H9 (cell line): ENCODE measurements at regions not wholly inside any gene's neighbourhood (a gene's known extent, or its start where the extent isn't known, plus 50 kb on each side); places are given as distances from the start of the nearest gene placed in this dataset.

Experiments used
- DNase-seq: peaks from one replicate; pipeline ENCODE4 v3.0.0-alpha.2; 2017
- H2AFZ ChIP-seq: one replicate; pipeline ENCODE4 v1.6.1; 2013; ENCODE audit warnings: mild to moderate bottlenecking, low read length, control low read depth, moderate library complexity
- H2AK5ac ChIP-seq: 2 replicates; pipeline ENCODE4 v1.6.1; 2013; ENCODE audit warnings: low read length, control low read depth, mixed read lengths; ENCODE audit not compliant: insufficient read length
- H2BK120ac ChIP-seq: one replicate; pipeline ENCODE4 v1.6.1; 2013; ENCODE audit warnings: low read depth, mild to moderate bottlenecking, low read length, control low read depth, inconsistent platforms; ENCODE audit not compliant: poor library complexity, severe bottlenecking
- H2BK12ac ChIP-seq: 2 replicates; pipeline ENCODE4 v1.6.1; 2013; ENCODE audit warnings: low read length, control low read depth, mixed read lengths, low read depth; ENCODE audit not compliant: insufficient read length
- H2BK15ac ChIP-seq: 2 replicates; pipeline ENCODE4 v1.6.1; 2013; ENCODE audit warnings: low read depth, low read length, control low read depth
- H2BK20ac ChIP-seq: one replicate; pipeline ENCODE4 v1.6.1; 2013; ENCODE audit warnings: low read depth, mild to moderate bottlenecking, low read length, control low read depth, inconsistent platforms; ENCODE audit not compliant: poor library complexity, severe bottlenecking
- H2BK5ac ChIP-seq: 2 replicates; pipeline ENCODE4 v1.6.1; 2013; ENCODE audit warnings: low read length, control low read depth, mixed read lengths; ENCODE audit not compliant: insufficient read length
- H3K14ac ChIP-seq: 2 replicates; pipeline ENCODE4 v1.6.1; 2013; ENCODE audit warnings: low read length, control low read depth; ENCODE audit not compliant: insufficient read depth
- H3K18ac ChIP-seq: 2 replicates; pipeline ENCODE4 v1.6.1; 2013; ENCODE audit warnings: low read depth, mild to moderate bottlenecking, mixed read lengths, low read length, control low read depth; ENCODE audit not compliant: insufficient read length
- H3K23ac ChIP-seq: 2 replicates; pipeline ENCODE4 v1.6.1; 2013; ENCODE audit warnings: low read length, control low read depth, mixed read lengths, low read depth; ENCODE audit not compliant: insufficient read length
- H3K23me2 ChIP-seq: 2 replicates; pipeline ENCODE4 v1.6.1; 2013; ENCODE audit warnings: low read depth, mild to moderate bottlenecking, mixed read lengths, low read length, control low read depth; ENCODE audit not compliant: insufficient read length, poor library complexity, severe bottlenecking
- H3K27ac ChIP-seq: 2 replicates; pipeline ENCODE4 v1.5.1; 2013; ENCODE audit warnings: low read length, control low read depth, mixed read lengths, low read depth; ENCODE audit not compliant: insufficient read length
- H3K27me3 ChIP-seq: 2 replicates; pipeline ENCODE4 v1.6.1; 2013; ENCODE audit warnings: low read length, control low read depth, inconsistent platforms; ENCODE audit not compliant: insufficient read depth
- H3K4ac ChIP-seq: 2 replicates; pipeline ENCODE4 v1.6.1; 2013; ENCODE audit warnings: low read depth, mild to moderate bottlenecking, control low read depth, inconsistent platforms, low read length, moderate library complexity
- H3K4me1 ChIP-seq: 2 replicates; pipeline ENCODE4 v1.6.1; 2013; ENCODE audit warnings: low read length, control low read depth, inconsistent platforms; ENCODE audit not compliant: insufficient read depth
- H3K4me2 ChIP-seq: 2 replicates; pipeline ENCODE4 v1.6.1; 2013; ENCODE audit warnings: low read length, control low read depth, mixed read lengths; ENCODE audit not compliant: insufficient read length, insufficient read depth
- H3K56ac ChIP-seq: 2 replicates; pipeline ENCODE4 v1.6.1; 2013; ENCODE audit warnings: low read depth, mild to moderate bottlenecking, mixed read lengths, low read length, control low read depth; ENCODE audit not compliant: insufficient read length
- H3K79me1 ChIP-seq: 2 replicates; pipeline ENCODE4 v1.6.1; 2013; ENCODE audit warnings: low read depth, mild to moderate bottlenecking, moderate library complexity, low read length, control low read depth, inconsistent platforms; ENCODE audit not compliant: insufficient read depth, poor library complexity, severe bottlenecking
- H3K79me2 ChIP-seq: 2 replicates; pipeline ENCODE4 v1.6.1; 2013; ENCODE audit warnings: low read length, control low read depth, inconsistent platforms; ENCODE audit not compliant: insufficient read depth
- H3K9ac ChIP-seq: 2 replicates; pipeline ENCODE4 v1.6.1; 2013; ENCODE audit warnings: low read length, control low read depth, mixed read lengths; ENCODE audit not compliant: insufficient read length; ENCODE audit errors: extremely low read depth
- H3K9me3 ChIP-seq: one replicate; pipeline ENCODE4 v1.6.1; 2013; ENCODE audit warnings: low read depth, low read length, inconsistent platforms; ENCODE audit not compliant: control insufficient read depth
- H3T11ph ChIP-seq: one replicate; pipeline ENCODE4 v1.6.1; 2013; ENCODE audit warnings: mild to moderate bottlenecking, low read length, control low read depth, inconsistent platforms
- H4K20me1 ChIP-seq: one replicate; pipeline ENCODE4 v1.6.1; 2013; ENCODE audit not compliant: control insufficient read depth, insufficient read length, insufficient read depth
- H4K5ac ChIP-seq: 2 replicates; pipeline ENCODE4 v1.6.1; 2013; ENCODE audit warnings: low read depth, mild to moderate bottlenecking, mixed read lengths, low read length, control low read depth; ENCODE audit not compliant: insufficient read length
- H4K8ac ChIP-seq: replicated peaks from 2 replicates; pipeline ENCODE4 v1.6.1; 2013; ENCODE audit warnings: low read length, control low read depth, mixed read lengths, low read depth; ENCODE audit not compliant: insufficient read length
- H4K91ac ChIP-seq: 2 replicates; pipeline ENCODE4 v1.6.1; 2013; ENCODE audit warnings: low read depth, mild to moderate bottlenecking, moderate library complexity, mixed read lengths, low read length, control low read depth; ENCODE audit not compliant: insufficient read length
- H3K27ac Mint-ChIP-seq, 3 experiments: 2 replicates in 2 of 3; 3 replicates in 1 of 3; pipeline ENCODE4 v1.8.0; 2020 to 2021; ENCODE audit warnings: mixed read lengths in 3 of 3, mild to moderate bottlenecking in 1 of 3, moderate library complexity in 1 of 3
- H3K27me3 Mint-ChIP-seq: 2 replicates; pipeline ENCODE4 v1.8.0; 2021; ENCODE audit warnings: low read depth, mild to moderate bottlenecking, moderate library complexity, mixed read lengths
- H3K36me3 Mint-ChIP-seq, 3 experiments: 2 replicates in 2 of 3; 3 replicates in 1 of 3; pipeline ENCODE4 v1.8.0; 2020 to 2021; ENCODE audit warnings: low read depth in 3 of 3, mixed read lengths in 3 of 3; ENCODE audit not compliant: insufficient read depth in 1 of 3
- H3K4me1 Mint-ChIP-seq, 2 experiments: 2 replicates each; pipeline ENCODE4 v1.8.0; 2020; ENCODE audit warnings: mixed read lengths in 2 of 2
- H3K4me3 Mint-ChIP-seq, 2 experiments: 2 replicates in 1 of 2; 3 replicates in 1 of 2; pipeline ENCODE4 v1.8.0; 2020 to 2021; ENCODE audit warnings: mild to moderate bottlenecking in 2 of 2, mixed read lengths in 2 of 2, moderate library complexity in 1 of 2
- H3K9me3 Mint-ChIP-seq, 2 experiments: 2 replicates in 1 of 2; 3 replicates in 1 of 2; pipeline ENCODE4 v1.8.0; 2020; ENCODE audit warnings: mild to moderate bottlenecking in 2 of 2, mixed read lengths in 2 of 2, moderate library complexity in 1 of 2
- CTCF ChIP-seq: fragments of 200-600 bp; sonication (generic); conservative IDR thresholded peaks from 3 replicates; pipeline ENCODE4 v1.8.0; 2021; ENCODE audit warnings: antibody characterized with exemption, mild to moderate bottlenecking
- WGBS: extraction: QIAGEN DNeasy Blood & Tissue Kit; methylation state at CpG from one replicate; pipeline ENCODE4 v1.1.7; 2013; ENCODE audit warnings: missing lambda C conversion rate, low lambda C conversion rate, mixed read lengths; ENCODE audit not compliant: insufficient read length; ENCODE audit errors: extremely low coverage; 5-methylcytosine and 5-hydroxymethylcytosine counted together

GRCh38 chr2:221883976-221884375 is 311.9 kb upstream of the EPHA4 start:
- H3K18ac ChIP-seq = no peak overlapping the region
- H4K5ac ChIP-seq = no peak overlapping the region
- no peaks in the 10 kb centered on the region for H3K79me1 ChIP-seq
- no peak overlapping the region for H2BK20ac ChIP-seq
- no peak overlapping the region for H3K27ac Mint-ChIP-seq
- H2AFZ ChIP-seq = no peak overlapping the region
- no peak overlapping the region for H3K4ac ChIP-seq
- no peak overlapping the region for H3K27ac ChIP-seq
- H3K4me3 Mint-ChIP-seq = no peak overlapping the region
- no peak overlapping the region for H3K14ac ChIP-seq
- no peak overlapping the region for H3T11ph ChIP-seq
- no peaks in the 10 kb centered on the region; the same call in 1 of the 2 replicates for H3K79me2 ChIP-seq
- H3K4me1 ChIP-seq = no peaks in the 10 kb centered on the region
- no peak overlapping the region for H3K4me2 ChIP-seq
- no peaks in the 10 kb centered on the region for H3K9me3 Mint-ChIP-seq
- no peak for DNase-seq
- no peaks in the 10 kb centered on the region for H3K9me3 ChIP-seq
- H3K23me2 ChIP-seq = no peaks in the 10 kb centered on the region
- H2AK5ac ChIP-seq = no peak overlapping the region
- no peak overlapping the region for H2BK120ac ChIP-seq
- H3K36me3 Mint-ChIP-seq = no peaks in the 10 kb centered on the region
- H2BK15ac ChIP-seq = no peak overlapping the region
- no peak overlapping the region for H3K56ac ChIP-seq
- H4K8ac ChIP-seq = no peak overlapping the region
- H3K27me3 ChIP-seq = no peaks in the 10 kb centered on the region
- WGBS = no CpG with 5 or more reads among the region's 4 CpGs
- no peak for TF ChIP-seq CTCF
- no peaks in the 10 kb centered on the region for H4K20me1 ChIP-seq
- peaks cover 2% of the 10 kb centered on the region; the same call in 1 of the 2 replicates for H3K27me3 Mint-ChIP-seq
- no peak overlapping the region for H4K91ac ChIP-seq
- H2BK12ac ChIP-seq = no peak overlapping the region
- no peak overlapping the region for H3K23ac ChIP-seq
- H3K9ac ChIP-seq = no peak overlapping the region
- no peak overlapping the region for H2BK5ac ChIP-seq
- peaks cover under 1 to 3% of the 10 kb centered on the region in 2 experiments; a peak in 2 of 4 replicates for H3K4me1 Mint-ChIP-seq
